NCI-H187 treated with DMSO at 0.1 percent for 48 hours (cell line): ENCODE measurements at regions not wholly inside any gene's neighbourhood (a gene's known extent, or its start where the extent isn't known, plus 50 kb on each side); places are given as distances from the start of the nearest gene placed in this dataset.
"Not testable (repeated sequence)": the region's sequence is repeated elsewhere in the genome, so short reads cannot be mapped to it uniquely, and the experiment has no call there.

Experiments used
- DNase-seq: peaks from one replicate; lab custom pipeline; 2025; lab: John Stamatoyannopoulos, UW

DNA sequence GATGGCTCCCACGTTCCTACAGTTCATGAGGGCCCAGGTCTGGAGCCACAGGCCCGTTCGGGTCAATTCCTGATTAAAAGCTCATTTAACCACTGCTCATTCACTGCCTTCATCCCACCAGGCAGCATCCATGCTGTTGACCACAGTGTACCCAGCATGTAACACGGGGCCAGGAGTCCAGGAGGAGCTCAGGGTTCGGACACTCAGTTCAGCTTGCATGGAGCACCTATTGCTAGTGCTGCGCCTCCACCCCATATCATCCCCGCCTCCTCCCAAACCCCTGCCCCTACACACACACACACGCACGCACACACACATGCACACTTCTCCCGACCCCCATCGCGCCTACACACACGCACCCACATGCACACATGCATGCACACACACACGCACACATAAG, 72.9 kb upstream of the SNTG2 start:
- DNase-seq: no peak

DNA sequence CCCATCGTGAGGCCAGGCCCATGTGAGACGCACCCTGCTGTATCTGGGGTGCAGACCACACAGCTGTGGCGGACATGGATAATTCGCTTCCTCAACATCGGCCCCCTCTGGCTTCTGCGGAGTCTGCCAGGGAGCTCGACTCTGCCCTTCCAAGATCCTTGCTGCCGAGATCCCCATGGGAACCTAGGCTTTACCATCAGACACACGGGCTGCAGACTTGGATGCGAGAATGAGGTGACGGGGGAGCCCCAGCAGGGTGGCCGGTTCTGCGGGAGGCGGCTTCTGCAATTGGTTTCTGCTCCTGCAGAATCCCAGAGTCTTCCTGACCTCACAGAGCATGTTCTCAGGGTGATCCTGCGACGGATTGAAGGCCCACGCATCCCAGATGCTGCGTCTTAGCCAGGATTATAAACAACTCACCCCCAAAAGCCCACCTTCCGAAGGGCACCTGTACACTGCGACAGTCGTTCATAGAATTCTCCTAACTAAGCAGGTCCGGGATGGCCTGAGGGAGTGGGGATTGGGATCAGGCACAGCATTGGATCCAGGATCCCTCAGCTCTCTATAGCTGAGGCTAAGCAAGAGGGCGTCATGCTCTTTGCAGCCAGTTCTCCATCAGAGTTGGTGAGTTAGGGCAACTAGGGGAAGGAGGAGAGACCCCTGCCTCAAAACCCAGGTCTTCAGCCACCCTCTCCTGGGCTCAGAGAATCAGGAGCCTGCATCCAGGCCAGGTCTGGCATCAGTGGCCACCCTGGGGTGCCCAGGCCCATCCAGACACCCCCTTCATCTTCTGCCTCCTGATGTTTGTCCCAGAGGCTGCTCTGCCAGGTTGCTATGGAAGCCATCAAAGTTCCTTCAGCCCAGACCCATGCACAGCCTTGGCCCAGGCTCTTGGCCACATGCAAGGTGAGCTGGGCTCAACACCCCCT, 74.7 kb upstream of the SNTG2 start:
- no peak for DNase-seq

DNA sequence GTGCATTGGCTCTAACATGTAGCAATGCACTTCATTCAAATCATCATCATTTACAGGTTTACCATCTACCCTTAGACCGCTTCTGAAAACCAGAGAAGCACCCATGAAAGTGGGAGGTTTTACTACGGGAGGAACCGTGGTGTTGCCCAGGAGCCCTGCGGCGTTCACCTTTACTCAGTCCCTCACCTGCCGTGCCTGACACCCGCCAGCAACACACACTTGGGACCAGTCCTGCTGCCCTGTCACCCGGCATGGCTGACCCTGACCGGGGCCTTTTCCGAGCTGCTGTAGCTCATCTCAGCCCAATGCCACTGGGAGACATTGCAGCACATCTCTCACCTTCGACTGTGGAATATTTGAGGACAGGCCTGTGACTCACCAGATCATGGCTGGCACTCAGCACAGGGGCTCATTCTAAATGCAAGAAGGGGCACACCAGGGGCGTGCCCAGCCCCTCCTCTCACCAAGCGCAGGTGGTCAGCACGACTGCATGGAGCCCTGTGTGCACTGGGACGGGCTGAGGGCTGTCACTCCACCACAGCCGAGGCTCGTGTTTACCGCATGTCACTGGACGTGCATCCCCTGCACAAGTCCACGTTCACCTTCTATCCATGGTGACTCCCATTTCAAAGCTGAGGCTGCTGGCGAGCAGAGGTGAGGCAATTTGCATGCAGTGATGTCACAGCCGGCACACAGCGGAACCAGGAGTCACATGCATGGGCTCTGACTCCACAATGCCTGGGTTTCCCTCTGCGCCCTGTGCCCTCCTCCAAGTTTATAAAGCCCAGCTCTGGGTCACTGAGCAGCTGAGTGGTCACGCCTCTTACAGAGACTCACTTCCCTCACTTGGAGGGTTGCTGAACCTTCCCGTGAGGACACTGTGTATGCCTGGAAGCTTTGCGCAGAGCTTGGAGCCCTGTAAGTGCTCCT, 76.7 kb upstream of the SNTG2 start:
- DNase-seq: peak; percentile 86

DNA sequence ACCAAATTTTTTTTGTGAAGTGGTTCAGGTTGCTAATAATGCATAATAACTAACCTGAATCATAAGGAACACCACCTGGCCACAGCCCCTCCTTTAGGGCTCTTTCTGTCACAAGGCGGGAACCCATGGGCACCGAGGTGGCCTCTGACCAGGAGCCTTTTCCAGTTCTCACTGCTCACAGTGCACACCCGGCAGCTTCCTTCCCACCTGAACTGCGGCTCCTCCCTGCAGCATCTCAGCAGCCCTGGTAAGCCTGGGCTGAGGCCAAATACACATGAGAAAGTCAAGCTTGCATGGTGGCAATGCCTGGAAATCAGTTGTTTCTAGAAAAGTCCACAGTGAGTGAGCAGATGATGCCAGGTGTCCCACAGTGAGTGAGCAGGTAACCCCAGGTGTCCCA, 77.6 kb upstream of the SNTG2 start:
- no peak for DNase-seq

DNA sequence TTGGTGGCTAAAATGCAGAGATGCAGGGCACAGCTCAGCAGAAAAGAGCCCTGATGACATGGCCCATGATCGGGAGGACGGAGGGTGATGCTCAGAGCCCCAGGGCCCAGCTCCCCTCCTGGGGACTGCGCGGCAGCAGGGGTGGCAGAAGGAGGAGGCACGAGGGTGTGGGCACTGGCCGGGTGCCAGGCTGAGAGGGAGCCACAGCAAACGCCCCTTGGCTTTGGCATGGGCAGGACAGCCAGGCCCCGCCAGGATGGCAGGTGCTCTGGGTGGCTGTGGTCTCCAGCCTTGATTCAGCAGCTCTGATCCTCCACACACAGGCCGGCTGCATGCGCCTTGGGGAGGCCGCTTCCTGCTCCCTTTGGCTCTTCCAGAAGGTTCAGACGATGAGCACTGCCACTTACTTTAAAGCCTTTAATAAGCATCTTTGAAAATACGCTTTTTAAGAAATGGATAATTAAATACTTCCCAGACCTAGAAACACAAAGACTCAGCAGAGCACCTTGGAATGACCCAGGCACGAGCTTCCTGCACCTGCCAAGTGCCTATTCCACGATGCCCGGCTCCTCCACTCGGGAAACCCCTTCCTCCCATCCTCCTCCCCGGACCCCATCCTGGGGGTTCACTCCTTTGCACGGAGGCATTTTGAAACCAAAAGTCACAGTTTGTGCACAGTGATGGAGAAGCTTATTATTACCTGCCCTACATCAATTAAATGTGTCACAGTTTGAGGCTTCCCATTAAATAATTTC, 78.5 kb upstream of the SNTG2 start:
- DNase-seq: no peak

DNA sequence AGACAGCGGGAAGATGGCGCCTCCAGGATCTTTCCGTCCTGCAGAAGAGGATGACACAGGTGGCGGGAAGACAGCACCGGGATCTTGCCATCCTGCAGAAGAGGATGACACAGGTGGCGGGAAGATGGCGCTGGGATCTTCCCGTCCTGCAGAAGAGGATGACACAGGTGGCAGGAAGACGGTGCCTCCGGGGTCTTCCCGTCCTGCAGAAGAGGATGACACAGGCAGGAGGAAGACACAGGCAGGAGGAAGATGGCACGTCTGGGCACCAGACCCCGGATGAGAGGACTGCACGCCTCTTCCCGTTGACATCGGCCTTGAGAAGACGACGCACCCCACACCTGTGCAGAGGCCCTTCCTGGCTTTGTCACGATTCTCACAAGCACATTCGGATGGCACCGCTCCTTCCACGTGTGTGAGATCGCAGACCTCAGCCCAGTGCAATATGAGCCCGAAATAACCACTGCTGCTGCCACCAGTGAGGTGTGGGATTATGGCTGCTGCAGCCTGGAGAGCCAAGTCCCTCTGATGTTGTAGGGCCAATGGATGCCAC, 79.4 kb upstream of the SNTG2 start:
- no peak for DNase-seq

DNA sequence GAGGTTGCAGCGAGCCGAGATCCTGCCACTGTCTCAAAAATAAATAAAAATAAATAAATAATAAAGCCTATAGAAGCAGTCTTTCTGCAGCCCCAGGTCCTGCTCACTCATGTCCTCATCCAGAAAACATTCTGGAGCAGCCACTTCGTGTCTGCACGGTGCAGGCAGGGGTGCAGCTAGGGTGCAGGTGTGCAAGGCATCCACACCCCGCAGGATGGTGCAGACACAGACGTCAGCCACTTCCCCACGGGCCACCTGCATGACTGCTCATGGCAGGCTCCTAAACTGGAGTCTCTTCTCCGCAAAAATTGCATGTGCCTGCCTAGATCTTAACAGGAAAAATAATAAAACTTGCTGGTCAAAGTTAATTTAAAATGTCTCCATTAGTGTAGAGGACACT, 80.2 kb upstream of the SNTG2 start:
- DNase-seq: no peak

DNA sequence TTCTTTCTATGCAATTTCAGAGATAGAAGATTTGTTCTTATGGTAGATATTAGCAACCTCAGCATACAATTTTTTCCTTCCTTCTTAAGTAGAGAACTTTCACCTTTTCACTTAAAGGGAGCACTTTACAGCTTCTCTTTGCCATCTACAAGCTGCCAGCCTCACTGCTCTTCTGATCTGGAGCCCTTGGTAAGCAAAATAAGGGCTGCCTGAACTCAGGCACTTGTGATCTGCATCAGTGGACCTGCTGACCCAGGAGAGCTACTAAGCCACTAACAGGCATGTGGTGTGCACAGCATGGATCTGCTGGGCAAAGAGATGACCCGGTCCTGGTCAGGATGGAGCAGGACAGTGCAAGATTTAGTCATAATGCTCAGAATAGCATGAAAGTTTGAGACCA, 80.8 kb upstream of the SNTG2 start:
- no peak for DNase-seq

DNA sequence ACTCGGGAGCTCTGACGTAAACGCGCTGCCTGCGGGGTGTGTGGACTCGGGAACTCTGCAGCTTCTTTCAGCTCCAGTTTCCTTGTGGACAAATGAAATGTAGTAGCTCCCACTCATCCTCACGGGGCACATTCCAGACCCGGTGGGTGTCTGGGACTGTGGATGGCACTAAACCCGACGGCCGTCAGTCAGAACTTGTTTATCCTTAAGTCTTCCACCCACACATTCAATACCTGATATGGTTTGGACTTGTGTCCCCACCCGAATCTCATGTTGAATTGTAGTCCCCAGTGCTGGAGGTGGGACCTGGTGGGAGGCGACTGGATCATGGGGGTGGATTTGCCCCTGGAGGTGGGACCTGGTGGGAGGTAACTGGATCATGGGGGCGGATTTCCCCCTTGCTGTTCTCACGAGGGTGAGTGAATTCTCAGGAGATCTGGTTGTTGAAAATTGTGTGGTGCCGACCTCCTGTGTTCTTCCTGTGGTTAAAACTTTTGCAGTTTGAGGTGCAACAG, 81.2 kb upstream of the SNTG2 start:
- DNase-seq: no peak

DNA sequence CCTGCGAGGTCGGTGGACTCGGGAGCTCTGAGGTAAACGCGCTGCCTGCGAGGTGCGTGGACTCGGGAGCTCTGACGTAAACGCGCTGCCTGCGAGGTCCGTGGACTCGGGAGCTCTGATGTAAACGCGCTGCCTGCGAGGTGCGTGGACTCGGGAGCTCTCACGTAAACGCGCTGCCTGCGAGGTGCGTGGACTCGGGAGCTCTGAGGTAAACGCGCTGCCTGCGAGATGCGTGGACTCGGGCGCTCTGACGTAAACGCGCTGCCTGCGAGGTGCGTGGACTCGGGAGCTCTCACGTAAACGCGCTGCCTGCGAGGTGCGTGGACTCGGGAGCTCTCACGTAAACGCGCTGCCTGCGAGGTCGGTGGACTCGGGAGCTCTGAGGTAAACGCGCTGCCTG, 81.8 kb upstream of the SNTG2 start:
- not testable (repeated sequence) for DNase-seq

DNA sequence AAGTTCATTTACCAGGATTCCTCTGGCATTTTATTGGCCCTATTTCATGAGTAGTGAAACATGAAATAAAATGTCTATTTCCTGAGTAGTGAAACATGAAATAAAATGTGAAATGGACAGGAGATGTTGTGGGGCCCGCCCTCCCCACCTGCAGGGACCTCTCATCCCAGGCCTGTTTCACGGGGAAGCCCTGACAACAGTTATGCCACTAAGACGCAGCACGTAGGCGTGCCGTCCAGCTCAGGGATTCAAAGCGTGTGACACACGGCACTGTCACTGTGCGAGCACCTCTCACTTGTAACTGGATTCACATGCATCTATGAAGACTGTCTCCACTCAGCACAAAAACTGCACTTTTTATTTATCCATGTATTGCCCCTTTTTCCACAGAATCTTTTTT, 83.4 kb upstream of the SNTG2 start:
- DNase-seq: no peak

DNA sequence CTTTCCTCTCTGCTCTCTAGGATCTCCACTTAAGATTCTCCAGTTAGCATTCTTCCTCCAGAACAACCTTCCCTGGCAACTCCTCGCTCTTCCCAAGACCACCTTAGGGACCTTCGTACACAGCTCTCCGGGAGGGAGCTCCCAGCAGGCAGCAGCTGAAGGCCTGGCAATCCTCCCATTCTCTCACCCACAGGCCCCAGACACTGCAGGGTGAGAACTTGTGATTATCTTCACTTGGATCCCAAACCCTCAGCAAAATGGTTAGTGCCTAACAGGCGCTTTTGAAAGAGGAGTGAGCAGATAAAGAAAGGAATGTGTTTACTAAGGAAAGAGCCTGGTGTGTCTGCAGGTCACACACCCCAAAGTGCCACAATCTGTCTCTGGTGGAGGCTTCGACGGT, 83.8 kb upstream of the SNTG2 start:
- no peak for DNase-seq

DNA sequence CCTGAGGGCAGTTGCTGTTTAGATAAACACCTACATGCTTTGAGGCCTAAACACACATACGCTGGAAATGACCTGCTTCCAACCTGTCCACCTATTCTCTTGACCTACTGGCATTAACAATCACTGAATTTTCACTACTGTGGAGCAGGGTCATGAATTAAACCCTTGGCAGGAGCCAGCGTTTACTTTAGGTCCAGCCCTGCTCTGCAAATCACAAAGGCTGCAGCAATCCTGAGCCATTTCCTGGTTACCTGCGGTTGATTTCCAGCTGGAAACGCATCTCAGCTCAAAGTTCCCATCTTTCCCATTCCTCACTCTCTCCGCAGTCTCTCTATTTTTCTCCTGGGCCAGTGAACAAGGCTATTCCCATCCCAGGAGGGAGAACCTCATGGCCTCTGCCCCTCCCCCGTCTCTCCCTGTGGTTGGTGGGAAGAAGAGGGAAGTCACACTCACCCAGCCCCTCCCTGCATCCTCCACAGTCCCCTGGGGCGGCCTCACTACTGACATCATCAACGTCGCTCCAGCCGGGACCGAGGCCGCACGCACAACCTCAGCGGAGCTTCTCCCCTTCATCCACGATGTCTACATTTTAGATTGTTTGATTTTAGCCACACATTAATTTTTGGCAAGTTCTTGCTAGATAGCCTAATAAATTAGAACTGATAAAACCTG, 84.5 kb upstream of the SNTG2 start:
- DNase-seq: peak; percentile 96

DNA sequence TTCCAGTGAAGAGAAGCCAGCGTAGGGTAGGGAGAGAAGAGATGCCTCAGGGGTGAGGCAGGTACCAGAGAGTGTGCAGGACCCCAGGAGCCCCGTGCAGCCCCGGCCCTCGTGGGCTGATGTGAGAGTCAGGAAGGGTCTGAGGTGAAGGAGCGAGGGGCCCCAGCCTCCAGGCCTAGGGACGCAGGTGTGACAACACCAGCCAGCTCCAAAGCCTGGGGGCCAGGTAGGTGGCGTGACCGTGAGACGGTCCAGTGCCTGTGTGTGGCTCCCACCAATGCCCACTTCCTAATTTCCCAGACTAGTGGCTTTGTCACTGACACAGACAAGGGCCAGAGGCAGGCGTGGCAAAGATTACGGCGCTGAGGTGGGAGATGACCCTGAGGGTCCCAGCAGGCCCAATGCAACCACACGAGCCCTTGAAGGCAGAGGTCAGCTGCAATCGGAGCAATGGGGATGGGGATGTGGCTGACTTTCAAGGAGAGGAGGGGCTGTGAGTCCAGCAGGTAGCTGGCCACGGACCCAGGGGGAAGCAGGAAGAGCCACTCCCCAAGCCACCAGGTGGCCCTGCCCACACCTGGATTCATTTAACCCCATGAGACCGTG, 86.0 kb upstream of the SNTG2 start:
- no peak for DNase-seq

DNA sequence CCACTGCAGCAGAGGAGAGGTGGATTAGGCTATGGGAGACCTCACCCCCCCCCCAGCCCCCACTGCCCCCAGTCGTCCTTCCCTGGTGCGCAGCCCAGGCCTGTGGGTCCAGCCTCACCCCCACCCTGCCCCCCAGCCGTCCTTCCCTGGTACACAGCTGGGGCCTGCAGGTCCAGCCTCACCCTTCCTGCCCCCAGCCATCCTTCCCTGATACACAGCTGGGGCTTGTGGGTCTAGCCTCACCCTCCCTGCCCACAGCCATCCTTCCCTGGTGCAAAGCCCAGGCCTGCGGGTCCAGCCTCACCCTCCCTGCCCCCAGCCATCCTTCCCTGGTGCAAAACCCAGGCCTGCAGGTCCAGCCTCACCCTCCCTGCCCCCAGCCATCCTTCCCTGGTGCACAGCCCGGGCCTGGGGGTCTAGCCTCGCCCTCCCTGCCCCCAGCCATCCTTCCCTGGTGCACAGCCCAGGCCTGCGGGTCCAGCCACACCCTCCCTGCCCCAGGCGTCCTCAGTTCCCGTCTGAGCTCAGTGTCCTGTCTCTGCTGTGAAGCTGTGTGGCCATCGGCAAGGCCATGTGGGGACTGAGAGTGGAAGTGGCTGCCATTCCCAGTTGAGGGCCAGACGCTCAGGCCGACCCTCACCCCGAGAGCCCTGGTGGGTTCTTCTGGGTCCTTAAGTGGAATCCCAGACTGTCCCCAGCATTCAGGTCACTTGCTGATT, 86.8 kb upstream of the SNTG2 start:
- DNase-seq: no peak

DNA sequence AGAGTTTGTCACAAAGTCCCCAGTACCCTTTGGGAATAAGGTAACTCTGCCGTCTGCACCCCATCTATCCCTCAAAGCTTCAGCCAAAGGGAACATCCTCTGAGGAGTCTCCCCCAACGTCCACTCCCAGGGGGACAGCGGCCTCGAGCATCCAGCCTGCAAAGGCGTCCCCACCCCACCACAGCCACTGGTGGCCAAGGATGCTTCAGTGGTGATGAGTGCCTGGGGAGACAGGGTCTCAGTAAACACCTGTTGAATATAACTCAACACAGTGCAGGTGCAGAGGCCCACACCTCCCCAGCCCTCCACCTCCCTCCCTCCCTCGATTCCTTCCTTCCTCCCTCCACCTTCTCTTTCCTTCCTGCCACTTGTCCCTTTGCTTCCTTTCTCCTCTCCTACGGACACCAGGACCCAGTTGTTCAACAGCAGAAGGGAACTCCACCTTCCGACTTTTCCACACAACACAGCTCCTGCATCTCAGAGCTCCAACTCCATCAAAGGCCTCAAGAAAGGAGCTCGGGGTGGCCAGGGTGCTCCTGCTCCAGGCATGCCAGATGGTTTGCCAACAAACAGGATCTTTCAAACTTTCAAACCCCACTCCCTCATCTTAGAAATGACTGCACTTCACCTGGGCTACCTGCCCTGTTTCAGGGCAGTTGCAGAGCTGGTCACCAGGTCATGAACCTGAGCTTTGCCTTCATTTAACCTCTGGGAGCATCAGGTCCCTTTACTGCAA, 87.8 kb upstream of the SNTG2 start:
- DNase-seq: no peak

DNA sequence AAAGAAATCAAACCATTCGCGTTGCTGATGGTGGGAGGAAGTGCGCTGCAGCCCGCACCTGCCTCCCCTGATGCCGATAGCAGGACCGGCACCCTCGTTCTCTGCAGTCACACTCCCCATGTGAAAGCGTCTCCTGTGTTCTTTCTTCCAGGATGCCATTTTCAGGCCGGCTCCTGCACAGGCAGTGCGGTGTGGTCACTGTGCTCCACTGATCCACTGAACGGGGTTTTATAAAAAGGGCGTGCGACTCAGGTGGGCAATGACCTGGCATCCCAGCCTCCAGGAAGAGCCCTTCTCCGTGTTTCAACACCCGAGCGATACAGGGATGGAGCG, 88.3 kb upstream of the SNTG2 start:
- DNase-seq: no peak

DNA sequence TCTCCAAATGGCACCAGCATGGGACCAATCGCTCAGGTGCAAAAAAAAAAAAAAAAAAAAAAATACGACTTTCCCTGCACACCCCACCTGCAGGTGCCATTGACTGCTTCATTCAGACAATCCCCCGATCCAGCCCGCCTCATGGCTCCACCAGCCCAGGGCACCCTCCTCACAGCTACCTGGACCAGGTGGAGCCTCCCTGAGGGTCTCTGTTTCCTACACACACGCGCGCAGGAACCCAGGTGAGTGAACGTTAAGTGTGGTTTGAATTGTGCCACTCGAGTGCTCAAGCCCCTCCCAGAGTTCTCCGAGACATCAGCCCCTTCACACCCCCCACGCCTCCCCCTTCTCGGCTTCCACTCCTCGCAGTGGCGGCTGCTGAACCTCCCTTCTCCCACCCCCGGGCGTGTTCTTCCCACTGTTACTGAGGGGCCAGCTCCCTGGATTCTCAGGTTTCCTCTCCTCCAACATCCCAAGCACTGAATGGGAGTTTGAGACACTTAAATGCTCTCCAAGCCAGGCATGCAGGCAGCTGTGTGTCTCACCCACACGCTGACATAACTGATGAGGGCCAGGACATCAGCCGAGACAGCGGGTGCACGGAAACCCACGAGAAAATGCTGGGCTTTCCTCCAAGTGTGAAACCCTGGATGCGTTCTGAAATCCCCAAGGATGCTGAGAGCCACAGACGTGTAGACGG, 88.8 kb upstream of the SNTG2 start:
- DNase-seq: peak; percentile 88
